OCI-LY3 (cell line): ENCODE measurements at regions not wholly inside any gene's neighbourhood (a gene's known extent, or its start where the extent isn't known, plus 50 kb on each side); places are given as distances from the start of the nearest gene placed in this dataset.

Source experiments
- CTCF ChIP-seq: fragments of 200-600, 300-600 bp; sonication (generic); IDR thresholded peaks from 2 replicates; pipeline ENCODE4 v1.5.1; 2014; ENCODE audit warnings: antibody characterized with exemption, low read length, low read depth
- EZH2phosphoT487 ChIP-seq: fragments of 200-600 bp; shearing (Covaris generic); IDR thresholded peaks from 2 replicates; pipeline ENCODE4 v1.6.1; 2018; ENCODE audit warnings: antibody characterized with exemption, mixed run types, low read depth

DNA sequence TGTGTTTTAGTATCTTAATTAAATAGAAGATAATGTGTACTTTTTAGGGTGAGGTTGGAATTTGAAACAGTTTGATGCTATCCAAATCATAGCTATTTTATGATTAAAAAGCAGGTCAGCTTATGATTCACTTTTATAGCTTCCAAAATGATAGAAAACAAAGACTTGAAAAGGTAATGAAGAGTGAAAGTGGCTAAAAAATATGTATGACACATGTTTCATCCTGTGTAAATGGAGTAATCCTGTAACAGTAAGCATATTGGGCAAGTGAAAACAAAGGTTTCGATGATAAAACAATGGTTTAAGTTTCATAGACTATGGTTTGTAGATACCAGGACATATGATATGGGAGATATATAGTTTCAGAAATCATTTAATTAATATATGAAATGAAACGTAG is 456.2 kb downstream of the PCDH20 start:
- TF ChIP-seq CTCF (no peak), EZH2phosphoT487 (no peak)
